ENCODE measurements at regions not wholly inside any gene's neighbourhood (a gene's known extent, or its start where the extent isn't known, plus 50 kb on each side); places are given as distances from the start of the nearest gene placed in this dataset.

DNA sequence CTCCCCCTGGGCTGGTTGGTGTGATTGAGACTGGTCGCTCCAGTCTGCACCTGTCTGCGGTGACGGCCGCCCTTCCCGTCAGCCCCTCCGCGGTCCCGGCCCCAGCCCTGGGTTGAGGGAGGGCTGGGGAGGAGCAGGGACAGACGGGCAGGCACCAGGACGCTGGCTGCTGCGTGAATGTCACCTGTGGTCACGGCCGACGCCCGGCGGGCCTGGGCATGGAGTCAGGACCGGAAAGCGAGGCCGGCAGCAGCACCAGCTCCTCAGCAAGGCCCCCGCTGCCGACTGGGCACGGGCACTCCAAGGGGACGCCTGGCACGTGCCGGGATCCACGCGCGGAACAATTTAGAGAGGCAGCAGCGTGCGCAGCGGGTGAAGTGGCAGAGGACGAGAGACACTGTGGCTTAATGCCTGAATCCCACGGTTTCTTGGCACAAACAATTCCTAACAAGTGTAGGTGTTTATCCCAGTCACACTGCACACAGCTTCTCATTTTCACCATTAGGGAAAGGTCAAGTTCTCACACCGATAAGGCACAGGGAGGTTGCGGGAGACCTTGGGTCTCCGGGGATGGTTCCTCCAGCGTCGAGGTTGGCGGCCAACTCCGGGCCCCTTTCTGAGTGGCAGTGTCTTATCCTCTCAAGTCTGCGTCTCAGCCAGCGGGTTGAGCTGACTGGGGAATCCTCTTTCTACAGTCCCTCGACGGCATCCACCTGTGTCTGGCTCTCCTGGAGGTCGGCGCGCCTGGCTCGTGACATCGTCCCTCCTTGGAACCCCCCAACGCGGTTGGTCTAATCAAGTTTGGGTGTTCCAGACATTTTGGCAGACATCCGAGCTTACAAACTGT lies 66.4 kb upstream of the ADGRA1 start:
- TF ChIP-seq, protein P1, sequence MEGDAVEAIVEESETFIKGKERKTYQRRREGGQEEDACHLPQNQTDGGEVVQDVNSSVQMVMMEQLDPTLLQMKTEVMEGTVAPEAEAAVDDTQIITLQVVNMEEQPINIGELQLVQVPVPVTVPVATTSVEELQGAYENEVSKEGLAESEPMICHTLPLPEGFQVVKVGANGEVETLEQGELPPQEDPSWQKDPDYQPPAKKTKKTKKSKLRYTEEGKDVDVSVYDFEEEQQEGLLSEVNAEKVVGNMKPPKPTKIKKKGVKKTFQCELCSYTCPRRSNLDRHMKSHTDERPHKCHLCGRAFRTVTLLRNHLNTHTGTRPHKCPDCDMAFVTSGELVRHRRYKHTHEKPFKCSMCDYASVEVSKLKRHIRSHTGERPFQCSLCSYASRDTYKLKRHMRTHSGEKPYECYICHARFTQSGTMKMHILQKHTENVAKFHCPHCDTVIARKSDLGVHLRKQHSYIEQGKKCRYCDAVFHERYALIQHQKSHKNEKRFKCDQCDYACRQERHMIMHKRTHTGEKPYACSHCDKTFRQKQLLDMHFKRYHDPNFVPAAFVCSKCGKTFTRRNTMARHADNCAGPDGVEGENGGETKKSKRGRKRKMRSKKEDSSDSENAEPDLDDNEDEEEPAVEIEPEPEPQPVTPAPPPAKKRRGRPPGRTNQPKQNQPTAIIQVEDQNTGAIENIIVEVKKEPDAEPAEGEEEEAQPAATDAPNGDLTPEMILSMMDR (IDR thresholded peaks at IDR 0.05), result no peak
- TF ChIP-seq RNF2 (IDR thresholded peaks at IDR 0.05; ENCODE audit: borderline replicate concordance, low read depth) (no peak), POLR2A (IDR thresholded peaks at IDR 0.05; ENCODE audit: low read length) (no peak), ZC3H11A (IDR thresholded peaks at IDR 0.05) (no peak), REST (IDR thresholded peaks at IDR 0.05) (no peak), JUN (IDR thresholded peaks at IDR 0.05) (no peak), RAD21 (conservative IDR thresholded peaks at IDR 0.05 in 1 of 2, IDR thresholded peaks at IDR 0.05 in 1 of 2) (no peak), RFX5 (IDR thresholded peaks at IDR 0.05) (no peak), HDAC2 (IDR thresholded peaks at IDR 0.05) (no peak), NFE2L2 (conservative IDR thresholded peaks at IDR 0.05; ENCODE audit: low read length) (no peak), EP300 (IDR thresholded peaks at IDR 0.05) (no peak)

Measured in A549 (cell line).